GM18517 (cell line): ENCODE measurements at regions not wholly inside any gene's neighbourhood (a gene's known extent, or its start where the extent isn't known, plus 50 kb on each side); places are given as distances from the start of the nearest gene placed in this dataset.

Experiments used
- ATAC-seq: cut with Tn5 transposase; IDR thresholded peaks from one replicate; pipeline ENCODE4 v1.9.1; 2021; ENCODE audit warnings: mild to moderate bottlenecking, moderate library complexity; ENCODE audit not compliant: unreplicated experiment

GRCh38 chr6:40803897-40804702 is 216.9 kb upstream of the LRFN2 start:
- no peak for ATAC-seq

- ATAC-seq, result no peak
Observed at GRCh38 chr6:40802481-40802880, 215.3 kb upstream of the LRFN2 start.

- ATAC-seq, result no peak
Observed at GRCh38 chr6:40799296-40800140, 212.4 kb upstream of the LRFN2 start.

- ATAC-seq, result no peak
Observed at GRCh38 chr6:40798069-40798770, 211.1 kb upstream of the LRFN2 start.

- no peak for ATAC-seq
Observed at GRCh38 chr6:40796260-40797221, 209.4 kb upstream of the LRFN2 start.

- ATAC-seq, result no peak
Observed at GRCh38 chr6:40794586-40794985, 207.4 kb upstream of the LRFN2 start.

GRCh38 chr6:40792183-40792582 is 205.0 kb upstream of the LRFN2 start:
- ATAC-seq, result no peak

- ATAC-seq, result no peak
Observed at GRCh38 chr6:40791004-40791403, 203.8 kb upstream of the LRFN2 start.

- no peak for ATAC-seq
Observed at GRCh38 chr6:40788661-40789655, 201.8 kb upstream of the LRFN2 start.

GRCh38 chr6:40782355-40782754 is 195.2 kb upstream of the LRFN2 start:
- no peak for ATAC-seq

GRCh38 chr6:40780637-40781036 is 193.5 kb upstream of the LRFN2 start:
- ATAC-seq, result no peak

- ATAC-seq, result no peak
Observed at GRCh38 chr6:40779409-40779808, 192.2 kb upstream of the LRFN2 start.

GRCh38 chr6:40778918-40779317 is 191.8 kb upstream of the LRFN2 start:
- no peak for ATAC-seq

- ATAC-seq, result no peak
Observed at GRCh38 chr6:40778196-40778595, 191.0 kb upstream of the LRFN2 start.

GRCh38 chr6:40774932-40775331 is 187.8 kb upstream of the LRFN2 start:
- no peak for ATAC-seq

- no peak for ATAC-seq
Observed at GRCh38 chr6:40770794-40771193, 183.6 kb upstream of the LRFN2 start.

- no peak for ATAC-seq
Observed at GRCh38 chr6:40764726-40765125, 177.6 kb upstream of the LRFN2 start.

GRCh38 chr6:40762981-40763380 is 175.8 kb upstream of the LRFN2 start:
- ATAC-seq, result no peak

GRCh38 chr6:40760887-40761286 is 173.7 kb upstream of the LRFN2 start:
- no peak for ATAC-seq
